ENCODE measurements at regions not wholly inside any gene's neighbourhood (a gene's known extent, or its start where the extent isn't known, plus 50 kb on each side); places are given as distances from the start of the nearest gene placed in this dataset.
A peak's percentile ranks its signal among the peaks of the same experiment; 100 is the strongest.

GRCh38 chr5:77852514-77853352 is 76.6 kb upstream of the TBCA start (continued):
- TF ChIP-seq ASH2L (IDR thresholded peaks at IDR 0.05; ENCODE audit: borderline replicate concordance, low read depth): no peak
- TF ChIP-seq EGR1 (IDR thresholded peaks at IDR 0.05; ENCODE audit: borderline replicate concordance in 1 of 2, low read depth in 2 of 2, low read length in 2 of 2): peak in 1 of 2 experiments; percentile 64; a peak in 1 of 3 replicates
- TF ChIP-seq ESRRA (IDR thresholded peaks at IDR 0.05; ENCODE audit: low read length): no peak
- TF ChIP-seq ZNF384 (IDR thresholded peaks at IDR 0.05; ENCODE audit: borderline replicate concordance, low read depth, low read length): no peak
- TF ChIP-seq SUPT20H (IDR thresholded peaks at IDR 0.05; ENCODE audit: borderline replicate concordance, control insufficient read depth, low read depth, low read length): no peak
- peak; percentile 64 for TF ChIP-seq SMAD1 (IDR thresholded peaks at IDR 0.05; ENCODE audit: low read depth, partially characterized antibody)
- peak; percentile 79; the same call in 1 of the 2 replicates for TF ChIP-seq CHD4 (IDR thresholded peaks at IDR 0.05)
- peak; percentile 68; the same call in 1 of the 2 replicates for TF ChIP-seq ZNF217 (IDR thresholded peaks at IDR 0.05)
- no peak for TF ChIP-seq ZBTB4 (CRISPR knock-in tag; IDR thresholded peaks at IDR 0.05)
- no peak for TF ChIP-seq JUND (IDR thresholded peaks at IDR 0.05; ENCODE audit: low read depth, low read length)
- no peak for TF ChIP-seq NFYB (IDR thresholded peaks at IDR 0.05; ENCODE audit: insufficient read depth, low read depth, low read length)
- no peak for TF ChIP-seq TBL1XR1 (IDR thresholded peaks at IDR 0.05; ENCODE audit: low read depth, low read length)
- TF ChIP-seq RAD21 (IDR thresholded peaks at IDR 0.05; ENCODE audit: insufficient read depth, low read depth, low read length): no peak; the same call in 1 of the 2 replicates
- TF ChIP-seq CREM (IDR thresholded peaks at IDR 0.05; ENCODE audit: low read depth): peak; percentile 30
- no peak for TF ChIP-seq TAF1 (IDR thresholded peaks at IDR 0.05; ENCODE audit: borderline replicate concordance, low read depth, low read length)
- no peak for TF ChIP-seq NR2C1 (IDR thresholded peaks at IDR 0.05)
- TF ChIP-seq SIX5 (IDR thresholded peaks at IDR 0.05; ENCODE audit: low read depth, low read length, severe bottlenecking): no peak
- TF ChIP-seq CBFB (IDR thresholded peaks at IDR 0.05; ENCODE audit: low read depth): peak; percentile 66
- TF ChIP-seq POU2F2 (IDR thresholded peaks at IDR 0.05; ENCODE audit: borderline replicate concordance, low read depth, low read length): peak; percentile 3; the same call in 1 of the 3 replicates
- TF ChIP-seq MYB (IDR thresholded peaks at IDR 0.05; ENCODE audit: borderline replicate concordance, low read depth, low read length): no peak
- TF ChIP-seq USF2 (IDR thresholded peaks at IDR 0.05; ENCODE audit: borderline replicate concordance, low read depth, low read length): no peak
- peak; percentile 71 for TF ChIP-seq SKIL (IDR thresholded peaks at IDR 0.05; ENCODE audit: low read depth, poor library complexity, severe bottlenecking)
- TF ChIP-seq NFIC (IDR thresholded peaks at IDR 0.05; ENCODE audit: low read depth, low read length): peak; percentile 72
- TF ChIP-seq EZH2 (IDR thresholded peaks at IDR 0.05; ENCODE audit: borderline replicate concordance, control insufficient read depth, low read depth, low read length): no peak
